ENCODE measurements at regions not wholly inside any gene's neighbourhood (a gene's known extent, or its start where the extent isn't known, plus 50 kb on each side); places are given as distances from the start of the nearest gene placed in this dataset.
A peak's percentile ranks its signal among the peaks of the same experiment; 100 is the strongest.

DNA sequence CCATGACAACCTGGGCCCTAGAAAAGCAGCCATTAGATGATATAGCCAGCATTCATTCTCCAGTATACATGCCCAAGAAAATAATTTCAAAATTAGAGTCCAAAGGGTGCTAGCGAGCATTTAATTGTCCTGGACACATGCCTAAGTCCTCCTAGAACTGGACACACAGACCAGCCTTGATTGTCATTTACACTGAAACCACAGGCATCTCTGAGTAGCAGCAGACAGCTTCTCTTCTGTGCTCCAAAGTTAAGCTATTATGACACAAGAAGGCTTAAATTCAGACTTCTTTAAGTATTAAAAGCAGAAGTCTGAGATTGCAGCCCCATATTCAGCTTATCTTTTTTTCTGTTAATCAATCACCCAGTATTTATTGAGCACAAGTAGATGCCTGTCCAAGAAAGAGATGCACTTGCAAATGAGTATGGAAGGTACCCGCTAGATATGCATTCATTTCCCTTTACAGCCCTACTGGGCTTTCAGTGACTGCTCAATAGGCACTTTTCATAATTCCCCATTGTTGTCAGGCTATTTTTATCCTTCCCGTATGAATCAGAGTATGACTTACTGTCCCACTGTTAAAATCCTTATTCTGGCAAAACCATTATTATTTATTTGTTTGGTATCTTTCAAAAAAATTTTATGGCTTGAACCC, 374.1 kb downstream of the FBXW7 start:
- DNase-seq (ENCODE audit: low read depth): peak; percentile 70
- H3K4me3 ChIP-seq (ENCODE audit: low read depth, low read length): no peak overlapping the region
- no peak for TF ChIP-seq CTCF (IDR thresholded peaks at IDR 0.05; ENCODE audit: insufficient read depth, low read length)

DNA sequence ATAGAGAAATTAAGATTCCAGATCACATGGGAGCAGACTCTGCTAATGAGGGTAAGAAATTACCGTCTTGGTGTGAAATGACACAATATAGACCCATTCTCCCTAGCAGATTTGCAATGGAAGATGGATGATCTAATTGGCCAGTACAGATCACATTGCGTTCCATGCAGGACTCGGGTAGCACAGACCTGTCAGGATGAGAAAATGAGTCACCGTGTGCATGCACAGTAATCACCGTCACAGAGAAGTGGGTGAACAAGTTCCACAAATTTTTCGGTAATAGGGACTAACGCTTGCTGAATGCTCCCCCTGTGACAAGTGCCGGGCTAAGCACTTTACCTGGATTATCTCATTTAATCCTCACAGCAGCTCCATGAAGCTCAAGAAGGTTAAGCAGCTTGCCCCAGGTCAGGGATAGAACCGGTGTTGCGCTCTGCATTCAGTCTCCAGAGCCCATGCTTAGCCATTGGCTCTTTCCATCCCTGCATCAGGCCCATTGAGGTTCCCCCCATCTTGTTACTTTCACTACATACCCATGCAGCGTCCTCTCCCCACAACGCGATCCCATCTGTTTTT, 375.6 kb downstream of the FBXW7 start:
- TF ChIP-seq CTCF (IDR thresholded peaks at IDR 0.05; ENCODE audit: insufficient read depth, low read length): no peak
- no peak for DNase-seq (ENCODE audit: low read depth)
- H3K4me3 ChIP-seq (ENCODE audit: low read depth, low read length): no peak overlapping the region

- no peak for DNase-seq (ENCODE audit: low read depth)
- no peak for TF ChIP-seq CTCF (IDR thresholded peaks at IDR 0.05; ENCODE audit: insufficient read depth, low read length)
- no peak overlapping the region for H3K4me3 ChIP-seq (ENCODE audit: low read depth, low read length)
Observed at GRCh38 chr4:152159773-152160172, 376.1 kb downstream of the FBXW7 start.

- TF ChIP-seq CTCF (IDR thresholded peaks at IDR 0.05; ENCODE audit: insufficient read depth, low read length): no peak
- no peak overlapping the region for H3K4me3 ChIP-seq (ENCODE audit: low read depth, low read length)
- no peak for DNase-seq (ENCODE audit: low read depth)
Observed at GRCh38 chr4:152158225-152158624, 377.7 kb downstream of the FBXW7 start.

GRCh38 chr4:152157629-152158028, 378.3 kb downstream of the FBXW7 start:
- H3K4me3 ChIP-seq (ENCODE audit: low read depth, low read length): no peak overlapping the region
- no peak for TF ChIP-seq CTCF (IDR thresholded peaks at IDR 0.05; ENCODE audit: insufficient read depth, low read length)
- DNase-seq (ENCODE audit: low read depth): no peak

DNA sequence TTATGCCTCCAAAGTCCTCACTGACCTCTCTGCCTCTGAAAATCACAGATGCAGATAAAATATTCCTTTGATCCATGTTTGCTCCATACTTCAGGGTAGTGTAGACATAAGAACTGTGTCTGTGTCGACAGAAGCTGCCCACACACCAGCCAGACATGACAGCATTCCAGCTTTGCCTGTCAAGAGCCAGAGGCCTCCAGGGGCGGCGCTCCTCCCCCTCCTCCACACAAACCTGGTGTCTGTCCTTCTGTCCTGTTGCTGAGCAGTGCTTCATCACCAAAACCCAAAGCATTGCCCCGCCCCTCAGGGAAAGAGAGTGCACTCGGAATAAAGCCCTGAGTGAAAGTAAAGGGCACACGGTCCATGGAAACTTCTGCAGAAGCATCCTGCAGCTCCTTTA, 379.4 kb downstream of the FBXW7 start:
- peak; percentile 12 for DNase-seq (ENCODE audit: low read depth)
- no peak overlapping the region for H3K4me3 ChIP-seq (ENCODE audit: low read depth, low read length)
- TF ChIP-seq CTCF (IDR thresholded peaks at IDR 0.05; ENCODE audit: insufficient read depth, low read length): no peak

GRCh38 chr4:152155070-152155469, 380.8 kb downstream of the FBXW7 start:
- DNase-seq (ENCODE audit: low read depth): no peak
- H3K4me3 ChIP-seq (ENCODE audit: low read depth, low read length): no peak overlapping the region
- no peak for TF ChIP-seq CTCF (IDR thresholded peaks at IDR 0.05; ENCODE audit: insufficient read depth, low read length)
